HepG2 (cell line): ENCODE measurements at regions not wholly inside any gene's neighbourhood (a gene's known extent, or its start where the extent isn't known, plus 50 kb on each side); places are given as distances from the start of the nearest gene placed in this dataset.

Experiments used
- ATAC-seq: fragments of 200-7000 bp; cut with Tn5 transposase; 3 replicates; pipeline ENCODE4 v1.9.1; 2020; ENCODE audit warnings: mild to moderate bottlenecking, moderate library complexity
- BruUV-seq: library from RNA; stranded (reverse); fragments of 400-500 nt; replicated peaks from 2 replicates; lab custom pipeline; 2021; lab: Mats Ljungman, UMichigan
- CTCF ChIA-PET: fragments of 300-600 bp; formaldehyde crosslinking; extraction: SDS; loops from one replicate; lab custom pipeline; 2021; ENCODE audit warnings: low total read pairs, inconsistent platforms, low intra/inter-chr PET ratio; lab: Yijun Ruan, JAX
- POLR2A ChIA-PET: fragments of 350-600 bp; sonication (Branson Sonifier 250); formaldehyde crosslinking; loops from one replicate; lab custom pipeline; 2020; ENCODE audit warnings: antibody characterized with exemption, inconsistent platforms; lab: Yijun Ruan, JAX
- DNase-seq: peaks from one replicate; pipeline ENCODE4 v3.0.0-alpha.2; 2015; ENCODE audit warnings: low spot score
- FAIRE-seq: peaks from 3 replicates; lab custom pipeline; 2011; peaks lifted over from hg19 to GRCh38; lab: Jason Lieb, UNC
- H2AFZ ChIP-seq: one replicate; pipeline ENCODE4 v1.6.1; 2011; ENCODE audit warnings: low read length, inconsistent platforms
- H3K27ac ChIP-seq: fragments of 300-600 bp; 3 replicates; pipeline ENCODE4 v1.8.0; 2011; ENCODE audit warnings: mixed run types, mild to moderate bottlenecking, mixed read lengths, low read length, inconsistent platforms; ENCODE audit not compliant: insufficient read depth; ENCODE audit errors: extremely low read length
- H3K27me3 ChIP-seq, 2 experiments: fragments of 200-600 bp in 1 of 2; 2 replicates in 1 of 2; 3 replicates in 1 of 2; pipeline versions ENCODE4 v1.6.0 to v1.8.0; 2011; ENCODE audit warnings: low read length in 2 of 2, mild to moderate bottlenecking in 2 of 2, moderate library complexity in 2 of 2, inconsistent platforms in 1 of 2; ENCODE audit not compliant: insufficient read depth in 2 of 2, control insufficient read depth in 1 of 2
- H3K36me3 ChIP-seq, 2 experiments: fragments of 200-600 bp in 1 of 2; replicated peaks in 1 of 2; 2 replicates in 1 of 2; 3 replicates in 1 of 2; pipeline versions ENCODE4 v1.5.1 to v1.8.0; 2011; ENCODE audit warnings: low read length in 2 of 2, inconsistent platforms in 1 of 2; ENCODE audit not compliant: insufficient read depth in 2 of 2, control insufficient read depth in 1 of 2
- H3K4me1 ChIP-seq: 2 replicates; pipeline ENCODE4 v1.5.1; 2012; ENCODE audit warnings: low read length, inconsistent platforms; ENCODE audit not compliant: insufficient read depth
- H3K4me2 ChIP-seq: 2 replicates; pipeline ENCODE4 v1.6.0; 2011; ENCODE audit warnings: low read depth, low read length, inconsistent platforms
- H3K4me3 ChIP-seq, 3 experiments: fragments of 200-600 bp in 1 of 3; sonication (generic), shearing (Covaris generic) in 1 of 3; replicated peaks in 1 of 3; 2 replicates each; pipeline ENCODE4 v1.5.1; 2011 to 2016; ENCODE audit warnings: low read length in 3 of 3, inconsistent platforms in 2 of 3, low read depth in 2 of 3, mild to moderate bottlenecking in 2 of 3, control low read depth in 1 of 3, mixed read lengths in 1 of 3; ENCODE audit not compliant: insufficient read depth in 1 of 3
- H3K79me2 ChIP-seq: one replicate; pipeline ENCODE4 v1.6.1; 2011; ENCODE audit warnings: low read length, inconsistent platforms; ENCODE audit not compliant: insufficient read depth
- H3K9ac ChIP-seq: 2 replicates; pipeline ENCODE4 v1.6.0; 2011; ENCODE audit warnings: mild to moderate bottlenecking, low read depth, low read length, inconsistent platforms; ENCODE audit not compliant: insufficient read depth
- H3K9me3 ChIP-seq: 2 replicates; pipeline ENCODE4 v1.5.1; 2012; ENCODE audit warnings: mild to moderate bottlenecking, low read length
- H4K20me1 ChIP-seq: 2 replicates; pipeline ENCODE4 v1.6.0; 2011; ENCODE audit warnings: inconsistent platforms, mild to moderate bottlenecking, low read length, moderate library complexity; ENCODE audit not compliant: insufficient read depth
- CSRNP2 ChIP-seq: sonication (generic); formaldehyde crosslinking; conservative IDR thresholded peaks from 2 replicates; pipeline ENCODE4 v1.8.0; 2022; ENCODE audit warnings: low read depth, missing genetic modification reagents
- IRX3 ChIP-seq: sonication (generic); formaldehyde crosslinking; IDR thresholded peaks from 2 replicates; pipeline ENCODE4 v1.8.1; 2023; ENCODE audit warnings: mild to moderate bottlenecking, low read depth, missing genetic modification reagents, borderline replicate concordance
- NFAT5 ChIP-seq: sonication (generic); formaldehyde crosslinking; IDR thresholded peaks from 2 replicates; pipeline ENCODE4 v1.4.0; 2020; ENCODE audit warnings: missing genetic modification reagents
- PAX8 ChIP-seq: sonication (generic); formaldehyde crosslinking; IDR thresholded peaks from 2 replicates; pipeline ENCODE4 v1.8.0; 2022; ENCODE audit warnings: mild to moderate bottlenecking, missing genetic modification reagents, borderline replicate concordance
- SIX4 ChIP-seq: sonication (generic); formaldehyde crosslinking; IDR thresholded peaks from 2 replicates; pipeline ENCODE4 v1.4.0; 2020; ENCODE audit warnings: missing genetic modification reagents
- SMC3 ChIP-seq: IDR thresholded peaks from 2 replicates; pipeline ENCODE4 v1.6.1; 2011; ENCODE audit warnings: low read length, improper control_type of control experiment
- ZC3H13 ChIP-seq: sonication (generic); formaldehyde crosslinking; IDR thresholded peaks from 2 replicates; pipeline ENCODE4 v1.8.1; 2023; ENCODE audit warnings: mild to moderate bottlenecking, missing genetic modification reagents, moderate library complexity
- ZFY ChIP-seq: sonication (generic); formaldehyde crosslinking; IDR thresholded peaks from 2 replicates; pipeline ENCODE4 v1.4.0; 2020; ENCODE audit warnings: missing genetic modification reagents
- ZMAT3 ChIP-seq: sonication (generic); formaldehyde crosslinking; conservative IDR thresholded peaks from 2 replicates; pipeline ENCODE4 v1.7.0; 2021; ENCODE audit warnings: missing genetic modification reagents
- ZNF562 ChIP-seq: sonication (generic); formaldehyde crosslinking; IDR thresholded peaks from 2 replicates; pipeline ENCODE4 v1.8.0; 2022; ENCODE audit warnings: missing genetic modification reagents, borderline replicate concordance
- ZNF607 ChIP-seq: sonication (generic); formaldehyde crosslinking; IDR thresholded peaks from 2 replicates; pipeline ENCODE4 v1.5.1; 2020; ENCODE audit warnings: missing genetic modification reagents, mild to moderate bottlenecking, borderline replicate concordance
- WGBS: methylation state at CpG from one replicate; pipeline ENCODE4 v1.1.6; 2017; ENCODE audit warnings: low lambda C conversion rate; 5-methylcytosine and 5-hydroxymethylcytosine counted together
- in situ Hi-C: cut with HindIII; loops from 2 replicates; pipeline ENCODE4 v1.10.0; 2017; ENCODE audit warnings: low pct_unique_long_range_greater_than_20kb; ENCODE audit not compliant: extremely low pct_ligation_motif_present
- intact Hi-C: fragments of 100-400 bp; cut with micrococcal nuclease; formaldehyde crosslinking; loops from one replicate; pipeline ENCODE4 v1.10.0; 2022; ENCODE audit not compliant: unreplicated experiment
- TF ChIP-seq, protein P1 (sequence below): IDR thresholded peaks from 2 replicates; pipeline ENCODE4 v1.6.1; 2016; ENCODE audit warnings: low read depth, control low read depth
- TF ChIP-seq, protein P2 (sequence below): IDR thresholded peaks from 2 replicates; pipeline ENCODE4 v1.6.1; 2012; ENCODE audit warnings: inconsistent platforms
- TF ChIP-seq, protein P3 (sequence below): IDR thresholded peaks from 2 replicates; pipeline ENCODE4 v1.6.1; 2016; ENCODE audit warnings: mild to moderate bottlenecking, missing biosample characterization, missing genetic modification reagents
- TF ChIP-seq, protein P4 (sequence below): sonication (generic); formaldehyde crosslinking; IDR thresholded peaks from 2 replicates; pipeline ENCODE4 v1.5.0; 2020; ENCODE audit warnings: missing genetic modification reagents

DNA sequence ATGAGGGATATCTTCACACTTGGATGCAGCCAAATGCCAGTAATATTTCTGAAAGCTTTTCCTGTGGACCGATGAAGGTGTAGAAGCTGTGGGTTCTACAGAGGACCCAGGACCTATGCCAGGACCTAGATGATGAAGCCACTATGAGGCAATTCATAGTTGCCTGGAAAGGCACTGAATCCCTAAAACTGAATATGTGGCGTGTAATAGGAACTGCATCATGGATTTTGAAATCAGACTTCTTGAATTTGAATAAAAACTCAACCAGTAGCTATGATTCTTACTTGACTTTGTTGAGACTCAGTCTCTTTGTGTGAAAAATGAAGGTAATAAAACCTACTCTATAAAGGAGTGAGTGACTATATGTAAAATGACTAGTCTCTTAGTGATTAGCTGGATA is 89.9 kb upstream of the SGK1 start:
- H3K27ac ChIP-seq, result no peak overlapping the region
- intact Hi-C loops, result no loop called here
- in situ Hi-C loops, result no loop called here
- no TSS peak for BruUV-seq
- FAIRE-seq, result no peak
- no peak overlapping the region for H3K4me2 ChIP-seq
- no peak for TF ChIP-seq PAX8
- TF ChIP-seq, protein P1, sequence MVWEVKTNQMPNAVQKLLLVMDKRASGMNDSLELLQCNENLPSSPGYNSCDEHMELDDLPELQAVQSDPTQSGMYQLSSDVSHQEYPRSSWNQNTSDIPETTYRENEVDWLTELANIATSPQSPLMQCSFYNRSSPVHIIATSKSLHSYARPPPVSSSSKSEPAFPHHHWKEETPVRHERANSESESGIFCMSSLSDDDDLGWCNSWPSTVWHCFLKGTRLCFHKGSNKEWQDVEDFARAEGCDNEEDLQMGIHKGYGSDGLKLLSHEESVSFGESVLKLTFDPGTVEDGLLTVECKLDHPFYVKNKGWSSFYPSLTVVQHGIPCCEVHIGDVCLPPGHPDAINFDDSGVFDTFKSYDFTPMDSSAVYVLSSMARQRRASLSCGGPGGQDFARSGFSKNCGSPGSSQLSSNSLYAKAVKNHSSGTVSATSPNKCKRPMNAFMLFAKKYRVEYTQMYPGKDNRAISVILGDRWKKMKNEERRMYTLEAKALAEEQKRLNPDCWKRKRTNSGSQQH (CRISPR knock-in tag), result no peak
- no peak for TF ChIP-seq ZNF607
- no peak for TF ChIP-seq SIX4 (CRISPR knock-in tag)
- TF ChIP-seq NFAT5 (CRISPR knock-in tag), result no peak
- TF ChIP-seq, protein P2, sequence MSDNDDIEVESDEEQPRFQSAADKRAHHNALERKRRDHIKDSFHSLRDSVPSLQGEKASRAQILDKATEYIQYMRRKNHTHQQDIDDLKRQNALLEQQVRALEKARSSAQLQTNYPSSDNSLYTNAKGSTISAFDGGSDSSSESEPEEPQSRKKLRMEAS, result no peak
- no peak for TF ChIP-seq ZFY (CRISPR knock-in tag)
- no peak for TF ChIP-seq SMC3
- TF ChIP-seq CSRNP2 (CRISPR knock-in tag), result no peak
- TF ChIP-seq, protein P3, sequence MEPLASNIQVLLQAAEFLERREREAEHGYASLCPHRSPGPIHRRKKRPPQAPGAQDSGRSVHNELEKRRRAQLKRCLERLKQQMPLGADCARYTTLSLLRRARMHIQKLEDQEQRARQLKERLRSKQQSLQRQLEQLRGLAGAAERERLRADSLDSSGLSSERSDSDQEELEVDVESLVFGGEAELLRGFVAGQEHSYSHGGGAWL (CRISPR knock-in tag), result no peak
- no peak for TF ChIP-seq IRX3 (CRISPR knock-in tag)
- TF ChIP-seq, protein P4, sequence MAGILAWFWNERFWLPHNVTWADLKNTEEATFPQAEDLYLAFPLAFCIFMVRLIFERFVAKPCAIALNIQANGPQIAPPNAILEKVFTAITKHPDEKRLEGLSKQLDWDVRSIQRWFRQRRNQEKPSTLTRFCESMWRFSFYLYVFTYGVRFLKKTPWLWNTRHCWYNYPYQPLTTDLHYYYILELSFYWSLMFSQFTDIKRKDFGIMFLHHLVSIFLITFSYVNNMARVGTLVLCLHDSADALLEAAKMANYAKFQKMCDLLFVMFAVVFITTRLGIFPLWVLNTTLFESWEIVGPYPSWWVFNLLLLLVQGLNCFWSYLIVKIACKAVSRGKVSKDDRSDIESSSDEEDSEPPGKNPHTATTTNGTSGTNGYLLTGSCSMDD (CRISPR knock-in tag), result no peak
- TF ChIP-seq ZNF562, result no peak
- no peak for TF ChIP-seq ZMAT3 (CRISPR knock-in tag)
- no peak for TF ChIP-seq ZC3H13 (CRISPR knock-in tag)
- POLR2A ChIA-PET, result no interaction called here
- no peak overlapping the region for H3K9ac ChIP-seq
- no peaks in the 10 kb centered on the region for H3K27me3 ChIP-seq
- H3K79me2 ChIP-seq, result no peaks in the 10 kb centered on the region
- CTCF ChIA-PET, result no interaction called here
- no peak overlapping the region for H3K4me3 ChIP-seq
- H3K4me1 ChIP-seq, result no peaks in the 10 kb centered on the region
- no peak for DNase-seq
- H4K20me1 ChIP-seq, result no peaks in the 10 kb centered on the region
- H3K9me3 ChIP-seq, result no peaks in the 10 kb centered on the region
- ATAC-seq, result no peak
- H2AFZ ChIP-seq, result no peak overlapping the region
- H3K36me3 ChIP-seq, result no peaks in the 10 kb centered on the region
- WGBS, result 38% methylated on average over 2 of the region's 2 CpGs
